ENCODE measurements at regions not wholly inside any gene's neighbourhood (a gene's known extent, or its start where the extent isn't known, plus 50 kb on each side); places are given as distances from the start of the nearest gene placed in this dataset.

GRCh38 chr13:53241891-53242348 lies 213.3 kb downstream of the OLFM4 start:
- 79 to 80% methylated on average over 3 to 5 of the region's 5 CpGs for WGBS, 2 experiments (ENCODE audit: insufficient coverage in 1 of 2, insufficient read length in 1 of 2)
- H3K27me3 Mint-ChIP-seq (ENCODE audit: insufficient read depth) = peaks cover 90% of the 10 kb centered on the region
- no peak for TF ChIP-seq CTCF (conservative IDR thresholded peaks at IDR 0.05)

DNA sequence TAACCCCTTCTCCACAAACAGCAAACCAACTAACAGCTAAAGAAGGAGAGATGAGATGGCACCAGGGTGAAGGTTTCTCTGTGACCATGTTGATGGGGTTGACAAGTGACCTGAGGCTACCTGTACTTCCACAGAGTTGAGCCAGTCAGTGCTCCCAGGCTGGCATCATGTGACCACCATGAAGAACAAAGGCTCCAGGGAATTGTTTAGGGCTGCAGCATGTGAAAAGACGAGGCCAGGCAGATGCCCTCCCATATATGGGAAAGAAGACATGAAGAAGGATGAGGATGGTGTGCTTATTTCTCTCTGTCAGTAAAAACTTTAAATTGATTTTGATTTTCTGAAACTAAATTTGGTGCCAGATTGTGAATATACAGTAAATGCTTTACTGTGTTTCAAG lies 220.6 kb downstream of the OLFM4 start:
- Mint-ChIP-seq H3K9me3 (no peaks in the 10 kb centered on the region), H3K4me3 (no peak overlapping the region), H3K36me3 (ENCODE audit: low read depth) (no peaks in the 10 kb centered on the region), H3K27me3 (ENCODE audit: insufficient read depth) (peaks cover 92% of the 10 kb centered on the region), H3K27ac (no peak overlapping the region), H3K4me1 (no peaks in the 10 kb centered on the region)
- DNase-seq = no peak
- Histone ChIP-seq H3K36me3 (ENCODE audit: control insufficient read depth, insufficient read depth, low read length) (no peaks in the 10 kb centered on the region), H3K4me3 (ENCODE audit: low read length) (no peak overlapping the region), H3K27me3 (ENCODE audit: control insufficient read depth, insufficient read depth, low read length, poor library complexity, severe bottlenecking) (peaks cover 92% of the 10 kb centered on the region), H3K27ac (ENCODE audit: low read depth, low read length) (no peak overlapping the region), H3K9ac (ENCODE audit: extremely low read depth, low read length, poor library complexity, severe bottlenecking) (no peak overlapping the region), H3K9me3 (ENCODE audit: control insufficient read depth, low read length) (no peaks in the 10 kb centered on the region), H3K4me1 (ENCODE audit: control insufficient read depth, insufficient read depth, low read length) (no peaks in the 10 kb centered on the region)
- WGBS, 2 experiments (ENCODE audit: insufficient coverage in 1 of 2, insufficient read length in 1 of 2) = 83 to 100% methylated on average over 1 of the region's 1 CpG
- TF ChIP-seq CTCF (conservative IDR thresholded peaks at IDR 0.05) = no peak

More at GRCh38 chr13:53241891-53242348, 213.3 kb downstream of the OLFM4 start:
- Histone ChIP-seq H3K36me3 (ENCODE audit: control insufficient read depth, insufficient read depth, low read length) (no peaks in the 10 kb centered on the region), H3K4me3 (ENCODE audit: low read length) (no peak overlapping the region), H3K27ac (ENCODE audit: low read depth, low read length) (no peak overlapping the region), H3K9ac (ENCODE audit: extremely low read depth, low read length, poor library complexity, severe bottlenecking) (no peak overlapping the region), H3K9me3 (ENCODE audit: control insufficient read depth, low read length) (no peaks in the 10 kb centered on the region), H3K4me1 (ENCODE audit: control insufficient read depth, insufficient read depth, low read length) (peaks cover 8% of the 10 kb centered on the region), H3K27me3 (ENCODE audit: control insufficient read depth, insufficient read depth, low read length, poor library complexity, severe bottlenecking) (peaks cover 66% of the 10 kb centered on the region)
- no peaks in the 10 kb centered on the region for H3K36me3 Mint-ChIP-seq (ENCODE audit: low read depth)
- H3K27ac Mint-ChIP-seq = no peak overlapping the region
- H3K9me3 Mint-ChIP-seq = no peaks in the 10 kb centered on the region
- no peak overlapping the region for H3K4me3 Mint-ChIP-seq
- peaks cover 30% of the 10 kb centered on the region for H3K4me1 Mint-ChIP-seq
- no peak for DNase-seq

- 58 to 73% methylated on average over 3 of the region's 6 CpGs for WGBS, 2 experiments (ENCODE audit: insufficient coverage in 1 of 2, insufficient read length in 1 of 2)
- H3K4me1 ChIP-seq (ENCODE audit: control insufficient read depth, insufficient read depth, low read length) = no peaks in the 10 kb centered on the region
- H3K4me3 Mint-ChIP-seq = no peak overlapping the region
- H3K9me3 ChIP-seq (ENCODE audit: control insufficient read depth, low read length) = no peaks in the 10 kb centered on the region
- H3K9me3 Mint-ChIP-seq = no peaks in the 10 kb centered on the region
- no peaks in the 10 kb centered on the region for H3K36me3 ChIP-seq (ENCODE audit: control insufficient read depth, insufficient read depth, low read length)
- H3K36me3 Mint-ChIP-seq (ENCODE audit: low read depth) = no peaks in the 10 kb centered on the region
- no peak overlapping the region for H3K9ac ChIP-seq (ENCODE audit: extremely low read depth, low read length, poor library complexity, severe bottlenecking)
- H3K27ac ChIP-seq (ENCODE audit: low read depth, low read length) = no peak overlapping the region
- DNase-seq = no peak
- H3K4me1 Mint-ChIP-seq = no peaks in the 10 kb centered on the region
- peaks cover 84% of the 10 kb centered on the region for H3K27me3 ChIP-seq (ENCODE audit: control insufficient read depth, insufficient read depth, low read length, poor library complexity, severe bottlenecking)
- no peak overlapping the region for H3K27ac Mint-ChIP-seq
- TF ChIP-seq CTCF (conservative IDR thresholded peaks at IDR 0.05) = peak; percentile 98
- peaks cover 86% of the 10 kb centered on the region for H3K27me3 Mint-ChIP-seq (ENCODE audit: insufficient read depth)
- H3K4me3 ChIP-seq (ENCODE audit: low read length) = no peak overlapping the region
These were observed 221.8 kb downstream of the OLFM4 start for GRCh38 chr13:53250272-53250875.
